DOHH2 (cell line): ENCODE measurements at regions not wholly inside any gene's neighbourhood (a gene's known extent, or its start where the extent isn't known, plus 50 kb on each side); places are given as distances from the start of the nearest gene placed in this dataset.

Experiments
- EZH2phosphoT487 ChIP-seq: fragments of 200-600 bp; sonication (generic); IDR thresholded peaks from 2 replicates; pipeline ENCODE4 v1.6.1; 2017; ENCODE audit warnings: borderline replicate concordance, mild to moderate bottlenecking, antibody characterized with exemption, low read length, moderate library complexity, mixed read lengths
- TF ChIP-seq, protein P1 (sequence below): fragments of 200-600 bp; sonication (generic); IDR thresholded peaks from one replicate; pipeline ENCODE4 v1.5.1; 2014; ENCODE audit warnings: antibody characterized with exemption, mild to moderate bottlenecking, low read depth, low read length; ENCODE audit not compliant: poor library complexity, severe bottlenecking

DNA sequence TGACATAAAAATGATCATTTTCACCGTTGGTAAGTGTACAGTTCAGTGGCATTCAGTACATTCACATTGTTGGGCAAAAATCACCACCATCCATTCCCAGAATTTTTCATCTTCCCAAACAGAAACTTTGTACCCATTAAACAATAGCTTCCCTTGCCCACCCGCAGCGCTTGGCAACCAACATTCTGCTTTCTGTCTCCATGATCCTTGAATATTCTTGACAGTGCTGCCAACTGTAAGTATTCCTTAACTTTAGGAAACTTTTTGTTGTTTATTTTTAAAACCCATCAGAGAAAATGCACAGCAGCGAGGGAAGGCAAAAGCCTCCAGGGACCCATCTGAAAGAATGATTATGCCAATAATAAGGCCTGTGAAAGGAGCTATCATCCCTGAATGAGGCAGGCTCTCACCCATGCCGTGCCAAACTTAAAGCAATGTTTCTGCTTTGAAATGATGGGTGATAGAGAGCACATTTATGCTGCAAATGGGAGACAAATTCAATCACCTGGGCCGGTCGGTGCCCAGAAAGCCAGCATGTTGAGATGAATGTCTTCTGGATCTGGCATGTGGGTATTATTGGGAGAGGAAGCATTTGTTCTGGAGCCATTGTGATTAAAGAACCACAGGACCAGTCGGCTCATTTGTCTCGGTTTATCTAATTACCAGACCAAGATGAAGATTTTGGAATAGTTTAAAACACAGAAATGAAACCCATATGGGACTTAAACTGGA, 202.1 kb upstream of the NPVF start:
- no peak for TF ChIP-seq EZH2phosphoT487
- TF ChIP-seq, protein P1, sequence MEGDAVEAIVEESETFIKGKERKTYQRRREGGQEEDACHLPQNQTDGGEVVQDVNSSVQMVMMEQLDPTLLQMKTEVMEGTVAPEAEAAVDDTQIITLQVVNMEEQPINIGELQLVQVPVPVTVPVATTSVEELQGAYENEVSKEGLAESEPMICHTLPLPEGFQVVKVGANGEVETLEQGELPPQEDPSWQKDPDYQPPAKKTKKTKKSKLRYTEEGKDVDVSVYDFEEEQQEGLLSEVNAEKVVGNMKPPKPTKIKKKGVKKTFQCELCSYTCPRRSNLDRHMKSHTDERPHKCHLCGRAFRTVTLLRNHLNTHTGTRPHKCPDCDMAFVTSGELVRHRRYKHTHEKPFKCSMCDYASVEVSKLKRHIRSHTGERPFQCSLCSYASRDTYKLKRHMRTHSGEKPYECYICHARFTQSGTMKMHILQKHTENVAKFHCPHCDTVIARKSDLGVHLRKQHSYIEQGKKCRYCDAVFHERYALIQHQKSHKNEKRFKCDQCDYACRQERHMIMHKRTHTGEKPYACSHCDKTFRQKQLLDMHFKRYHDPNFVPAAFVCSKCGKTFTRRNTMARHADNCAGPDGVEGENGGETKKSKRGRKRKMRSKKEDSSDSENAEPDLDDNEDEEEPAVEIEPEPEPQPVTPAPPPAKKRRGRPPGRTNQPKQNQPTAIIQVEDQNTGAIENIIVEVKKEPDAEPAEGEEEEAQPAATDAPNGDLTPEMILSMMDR = no peak
